ENCODE measurements at regions not wholly inside any gene's neighbourhood (a gene's known extent, or its start where the extent isn't known, plus 50 kb on each side); places are given as distances from the start of the nearest gene placed in this dataset.
"Not testable (repeated sequence)": the region's sequence is repeated elsewhere in the genome, so short reads cannot be mapped to it uniquely, and the experiment has no call there.

- TF ChIP-seq SUZ12 (IDR thresholded peaks at IDR 0.05; ENCODE audit: extremely low read depth, insufficient read depth, insufficient read length); YY1 (IDR thresholded peaks at IDR 0.05; ENCODE audit: insufficient read depth, insufficient read length); ZNF274 (IDR thresholded peaks at IDR 0.05; ENCODE audit: low read depth, low read length): not testable (repeated sequence)
Measured at GRCh38 chr3:26323741-26324140, 298.8 kb upstream of the LRRC3B start.

Measured in NT2/D1 (cell line).